SU-DHL-6 (cell line): ENCODE measurements at regions not wholly inside any gene's neighbourhood (a gene's known extent, or its start where the extent isn't known, plus 50 kb on each side); places are given as distances from the start of the nearest gene placed in this dataset.

ENCODE experiments used
- H2AFZ ChIP-seq: fragments of 200-600 bp; sonication (generic); 2 replicates; pipeline ENCODE4 v1.6.1; 2014; ENCODE audit warnings: low read depth, mild to moderate bottlenecking, moderate library complexity, mixed read lengths, antibody characterized with exemption, low read length; ENCODE audit not compliant: severe bottlenecking
- H3F3A ChIP-seq: fragments of 200-600 bp; shearing (Covaris generic); 2 replicates; pipeline ENCODE4 v1.6.0; 2016; ENCODE audit warnings: antibody characterized with exemption, mild to moderate bottlenecking; ENCODE audit not compliant: insufficient read depth
- H3K27ac ChIP-seq: fragments of 200-600 bp; sonication (generic); 2 replicates; pipeline ENCODE4 v1.5.1; 2016; ENCODE audit warnings: low read depth, mild to moderate bottlenecking, low read length, moderate library complexity, mixed read lengths
- H3K27me3 ChIP-seq: fragments of 200-600 bp; sonication (generic), shearing (Covaris generic); 2 replicates; pipeline ENCODE4 v1.6.0; 2014; ENCODE audit warnings: mild to moderate bottlenecking, low read length
- H3K36me3 ChIP-seq: fragments of 200-600 bp; sonication (generic); 2 replicates; pipeline ENCODE4 v1.6.1; 2014; ENCODE audit warnings: mild to moderate bottlenecking, low read length, mixed read lengths
- H3K4me2 ChIP-seq: fragments of 300-600, 200-600 bp; shearing (Covaris generic), sonication (generic); 2 replicates; pipeline ENCODE4 v1.6.0; 2014; ENCODE audit warnings: low read length, low read depth, mild to moderate bottlenecking; ENCODE audit not compliant: poor library complexity, severe bottlenecking
- H3K4me3 ChIP-seq: fragments of 200-600 bp; sonication (generic); 2 replicates; pipeline ENCODE4 v1.5.1; 2014; ENCODE audit warnings: antibody characterized with exemption, low read length, mild to moderate bottlenecking, mixed read lengths; ENCODE audit not compliant: insufficient read depth, poor library complexity, severe bottlenecking
- H3K79me2 ChIP-seq: fragments of 200-600 bp; sonication (generic); 2 replicates; pipeline ENCODE4 v1.6.1; 2014; ENCODE audit warnings: mild to moderate bottlenecking, low read length, moderate library complexity; ENCODE audit not compliant: insufficient read depth
- H3K9ac ChIP-seq: fragments of 200-600 bp; sonication (generic); 2 replicates; pipeline ENCODE4 v1.7.0; 2014; ENCODE audit warnings: mild to moderate bottlenecking, low read length
- H3K9me2 ChIP-seq: fragments of 200-600 bp; sonication (generic); replicated peaks from 2 replicates; pipeline ENCODE4 v1.6.1; 2014; ENCODE audit warnings: low read length; ENCODE audit not compliant: insufficient read depth
- H3K9me3 ChIP-seq: fragments of 200-600 bp; sonication (generic); 2 replicates; pipeline ENCODE4 v1.6.1; 2014; ENCODE audit warnings: low read length, mixed read lengths; ENCODE audit not compliant: insufficient read depth
- H4K20me1 ChIP-seq: fragments of 200-600 bp; sonication (generic); 2 replicates; pipeline ENCODE4 v1.6.1; 2014; ENCODE audit warnings: low read depth, mild to moderate bottlenecking, antibody characterized with exemption, low read length, moderate library complexity, mixed read lengths
- EZH2phosphoT487 ChIP-seq: fragments of 200-600 bp; sonication (generic), shearing (Covaris generic); conservative IDR thresholded peaks from 2 replicates; pipeline ENCODE4 v1.6.1; 2018; ENCODE audit warnings: mild to moderate bottlenecking, antibody characterized with exemption, low read length, moderate library complexity, mixed read lengths
- TF ChIP-seq, protein P1 (sequence below): fragments of 200-600 bp; sonication (generic); IDR thresholded peaks from one replicate; pipeline ENCODE4 v1.5.1; 2017; ENCODE audit warnings: antibody characterized with exemption, mild to moderate bottlenecking, low read length, moderate library complexity; ENCODE audit not compliant: insufficient read depth, poor library complexity, severe bottlenecking

DNA sequence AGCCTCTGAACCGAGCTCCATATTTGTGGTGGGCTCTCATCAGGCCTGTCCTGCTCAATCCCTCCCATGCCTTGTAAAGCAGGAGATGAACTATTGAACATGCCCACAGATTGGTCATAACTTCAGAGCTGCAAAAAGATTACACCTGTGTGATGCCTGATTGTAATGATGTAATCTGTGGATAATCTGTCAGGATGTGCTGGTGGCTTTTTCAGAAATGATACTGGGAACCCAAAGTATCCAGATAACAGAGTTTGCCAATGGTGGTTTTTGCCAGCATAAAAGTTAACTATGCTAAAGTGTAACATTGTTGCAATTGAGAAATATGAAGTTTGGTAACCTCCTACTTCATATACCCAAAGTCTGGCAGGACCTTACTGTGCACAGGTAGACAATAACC, 393.4 kb downstream of the RAPGEF2 start:
- no peak for TF ChIP-seq EZH2phosphoT487
- TF ChIP-seq, protein P1, sequence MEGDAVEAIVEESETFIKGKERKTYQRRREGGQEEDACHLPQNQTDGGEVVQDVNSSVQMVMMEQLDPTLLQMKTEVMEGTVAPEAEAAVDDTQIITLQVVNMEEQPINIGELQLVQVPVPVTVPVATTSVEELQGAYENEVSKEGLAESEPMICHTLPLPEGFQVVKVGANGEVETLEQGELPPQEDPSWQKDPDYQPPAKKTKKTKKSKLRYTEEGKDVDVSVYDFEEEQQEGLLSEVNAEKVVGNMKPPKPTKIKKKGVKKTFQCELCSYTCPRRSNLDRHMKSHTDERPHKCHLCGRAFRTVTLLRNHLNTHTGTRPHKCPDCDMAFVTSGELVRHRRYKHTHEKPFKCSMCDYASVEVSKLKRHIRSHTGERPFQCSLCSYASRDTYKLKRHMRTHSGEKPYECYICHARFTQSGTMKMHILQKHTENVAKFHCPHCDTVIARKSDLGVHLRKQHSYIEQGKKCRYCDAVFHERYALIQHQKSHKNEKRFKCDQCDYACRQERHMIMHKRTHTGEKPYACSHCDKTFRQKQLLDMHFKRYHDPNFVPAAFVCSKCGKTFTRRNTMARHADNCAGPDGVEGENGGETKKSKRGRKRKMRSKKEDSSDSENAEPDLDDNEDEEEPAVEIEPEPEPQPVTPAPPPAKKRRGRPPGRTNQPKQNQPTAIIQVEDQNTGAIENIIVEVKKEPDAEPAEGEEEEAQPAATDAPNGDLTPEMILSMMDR, result no peak
- no peak overlapping the region for H3K4me3 ChIP-seq
- H2AFZ ChIP-seq, result no peak overlapping the region

GRCh38 chr4:159497936-159498335, 395.1 kb downstream of the RAPGEF2 start:
- Histone ChIP-seq H3K9ac (no peak overlapping the region), H3F3A (no peaks in the 10 kb centered on the region), H3K9me2 (no peaks in the 10 kb centered on the region), H2AFZ (no peak overlapping the region), H3K4me3 (no peak overlapping the region), H4K20me1 (no peaks in the 10 kb centered on the region), H3K79me2 (no peaks in the 10 kb centered on the region), H3K4me2 (no peak overlapping the region), H3K36me3 (no peaks in the 10 kb centered on the region), H3K9me3 (no peaks in the 10 kb centered on the region), H3K27me3 (no peaks in the 10 kb centered on the region), H3K27ac (no peak overlapping the region)
- no peak for TF ChIP-seq EZH2phosphoT487
- TF ChIP-seq, protein P1, result no peak

More for the DNA sequence above, 393.4 kb downstream of the RAPGEF2 start:
- no peaks in the 10 kb centered on the region for H3K9me3 ChIP-seq
- H4K20me1 ChIP-seq, result no peaks in the 10 kb centered on the region
- no peaks in the 10 kb centered on the region for H3K36me3 ChIP-seq
- no peak overlapping the region for H3K9ac ChIP-seq
- H3K27ac ChIP-seq, result no peak overlapping the region
- H3K9me2 ChIP-seq, result no peaks in the 10 kb centered on the region
- no peaks in the 10 kb centered on the region for H3K79me2 ChIP-seq
- no peak overlapping the region for H3K4me2 ChIP-seq
- H3F3A ChIP-seq, result no peaks in the 10 kb centered on the region
- no peaks in the 10 kb centered on the region for H3K27me3 ChIP-seq

DNA sequence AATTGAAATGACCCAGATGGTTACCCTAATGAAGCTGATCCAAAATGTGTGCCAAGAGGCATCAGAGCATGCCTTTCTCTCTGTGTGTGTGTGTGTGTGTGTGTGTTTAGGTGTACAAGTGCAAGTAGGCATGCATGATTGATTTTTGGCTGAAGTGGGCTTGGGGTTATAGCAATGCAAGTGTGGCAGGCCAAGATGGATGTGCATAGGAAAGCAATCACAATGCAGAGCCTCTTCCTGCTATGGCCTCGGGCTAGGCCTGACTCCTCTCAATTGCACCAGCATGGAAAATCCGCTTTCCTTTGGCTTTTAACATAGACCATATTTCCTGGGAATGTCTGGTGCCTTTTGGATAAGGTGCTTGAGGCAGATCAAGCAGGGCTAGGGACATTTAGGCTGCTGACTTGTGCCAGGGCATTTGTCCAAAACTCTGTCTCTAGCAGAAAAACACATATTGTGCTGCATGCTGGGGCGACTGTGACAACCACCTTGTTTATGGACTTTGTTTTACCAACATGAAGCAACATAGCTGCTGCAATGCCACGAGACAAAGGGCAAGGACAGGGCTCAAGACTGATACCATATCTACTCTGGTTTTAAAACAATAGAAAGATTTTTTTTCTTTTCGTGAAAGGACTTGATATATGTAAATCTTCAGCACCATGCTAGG, 395.7 kb downstream of the RAPGEF2 start:
- Histone ChIP-seq H2AFZ (no peak overlapping the region), H3K27ac (no peak overlapping the region)
- TF ChIP-seq EZH2phosphoT487, result no peak
- TF ChIP-seq, protein P1, result no peak

More for the DNA sequence above, 395.7 kb downstream of the RAPGEF2 start:
- Histone ChIP-seq H3K9ac (no peak overlapping the region), H3K36me3 (no peaks in the 10 kb centered on the region), H3K79me2 (no peaks in the 10 kb centered on the region), H3F3A (no peaks in the 10 kb centered on the region), H3K27me3 (no peaks in the 10 kb centered on the region), H3K4me2 (no peak overlapping the region), H3K9me2 (no peaks in the 10 kb centered on the region), H3K4me3 (no peak overlapping the region), H4K20me1 (no peaks in the 10 kb centered on the region), H3K9me3 (no peaks in the 10 kb centered on the region)
